SK-N-SH treated with all-trans-retinoic acid at 6 μM for 48 hours (cell line): ENCODE measurements at regions not wholly inside any gene's neighbourhood (a gene's known extent, or its start where the extent isn't known, plus 50 kb on each side); places are given as distances from the start of the nearest gene placed in this dataset.

Experiments used
- ATAC-seq: fragments of 200-7000 bp; cut with Tn5 transposase; 3 replicates; pipeline ENCODE4 v1.9.1; 2020; ENCODE audit warnings: mild to moderate bottlenecking, moderate library complexity
- ARNTL ChIP-seq: fragments of 450-650 bp; formaldehyde crosslinking; IDR thresholded peaks from 2 replicates; pipeline ENCODE4 v1.5.0; 2020; ENCODE audit warnings: low read depth, mild to moderate bottlenecking, moderate library complexity, borderline replicate concordance
- BACH2 ChIP-seq: fragments of 250-450 bp; sonication (Bioruptor Pico); IDR thresholded peaks from 2 replicates; pipeline ENCODE4 v1.9.0; 2021; ENCODE audit warnings: mild to moderate bottlenecking, borderline replicate concordance
- CSDC2 ChIP-seq: fragments of 250-450 bp; sonication (Bioruptor Pico); IDR thresholded peaks from 2 replicates; pipeline ENCODE4 v1.5.0; 2020; ENCODE audit warnings: mild to moderate bottlenecking, moderate library complexity
- ESRRG ChIP-seq: fragments of 250-450 bp; sonication (Bioruptor Pico); IDR thresholded peaks from 2 replicates; pipeline ENCODE4 v1.6.1; 2021; ENCODE audit warnings: mild to moderate bottlenecking
- GLIS3 ChIP-seq: fragments of 250-450 bp; sonication (Bioruptor Pico); IDR thresholded peaks from 2 replicates; pipeline ENCODE4 v1.5.0; 2020; ENCODE audit warnings: mild to moderate bottlenecking, moderate library complexity
- ISL1 ChIP-seq: fragments of 250-450 bp; sonication (Bioruptor Pico); IDR thresholded peaks from 2 replicates; pipeline ENCODE4 v2.1.2; 2022; ENCODE audit warnings: mild to moderate bottlenecking, moderate library complexity
- OSR1 ChIP-seq: fragments of 250-450 bp; sonication (Bioruptor Pico); IDR thresholded peaks from 2 replicates; pipeline ENCODE4 v1.8.0; 2022; ENCODE audit warnings: moderate library complexity, mild to moderate bottlenecking, inconsistent platforms
- POU6F1 ChIP-seq: fragments of 250-450 bp; sonication (Bioruptor Pico); IDR thresholded peaks from 2 replicates; pipeline ENCODE4 v1.8.0; 2021; ENCODE audit warnings: low read depth, mild to moderate bottlenecking, moderate library complexity, borderline replicate concordance
- PPARA ChIP-seq: fragments of 250-450 bp; sonication (Bioruptor Pico); IDR thresholded peaks from 2 replicates; pipeline ENCODE4 v1.5.0; 2020; ENCODE audit warnings: mild to moderate bottlenecking, borderline replicate concordance
- RARB ChIP-seq: fragments of 250-450 bp; sonication (Bioruptor Pico); IDR thresholded peaks from 2 replicates; pipeline ENCODE4 v1.8.0; 2021; ENCODE audit warnings: mild to moderate bottlenecking, moderate library complexity
- SNAI2 ChIP-seq: fragments of 250-450 bp; sonication (Bioruptor Pico); IDR thresholded peaks from 2 replicates; pipeline ENCODE4 v1.5.0; 2020; ENCODE audit warnings: mild to moderate bottlenecking, moderate library complexity
- TOX ChIP-seq: fragments of 250-450 bp; sonication (Bioruptor Pico); IDR thresholded peaks from 2 replicates; pipeline ENCODE4 v1.8.0; 2021; ENCODE audit warnings: mild to moderate bottlenecking, moderate library complexity, borderline replicate concordance
- ZC3H10 ChIP-seq: fragments of 250-450 bp; sonication (Bioruptor Pico); IDR thresholded peaks from 2 replicates; pipeline ENCODE4 v1.5.1; 2021; ENCODE audit warnings: mild to moderate bottlenecking, moderate library complexity
- ZFP3 ChIP-seq: fragments of 250-450 bp; sonication (Bioruptor Pico); IDR thresholded peaks from 2 replicates; pipeline ENCODE4 v1.5.0; 2020; ENCODE audit warnings: mild to moderate bottlenecking, moderate library complexity
- ZFP30 ChIP-seq: fragments of 450-650 bp; formaldehyde crosslinking; IDR thresholded peaks from 2 replicates; pipeline ENCODE4 v1.5.0; 2022; ENCODE audit warnings: mild to moderate bottlenecking, moderate library complexity
- ZNF565 ChIP-seq: fragments of 450-650 bp; formaldehyde crosslinking; conservative IDR thresholded peaks from 2 replicates; pipeline ENCODE4 v1.5.0; 2020; ENCODE audit warnings: low read depth, mild to moderate bottlenecking, moderate library complexity
- ZNF70 ChIP-seq: fragments of 450-650 bp; formaldehyde crosslinking; IDR thresholded peaks from 2 replicates; pipeline ENCODE4 v1.5.0; 2020; ENCODE audit warnings: mild to moderate bottlenecking, moderate library complexity
- ZNF8 ChIP-seq: fragments of 450-650 bp; formaldehyde crosslinking; IDR thresholded peaks from 2 replicates; pipeline ENCODE4 v1.5.0; 2020; ENCODE audit warnings: mild to moderate bottlenecking, moderate library complexity
- TF ChIP-seq, protein P1 (sequence below): fragments of 250-450 bp; sonication (Bioruptor Pico); IDR thresholded peaks from 2 replicates; pipeline ENCODE4 v1.5.1; 2020; ENCODE audit warnings: low read depth, mild to moderate bottlenecking, moderate library complexity
- TF ChIP-seq, protein P2 (sequence below): fragments of 250-450 bp; sonication (Bioruptor Pico); IDR thresholded peaks from 2 replicates; pipeline ENCODE4 v1.5.1; 2021; ENCODE audit warnings: mild to moderate bottlenecking, moderate library complexity
- TF ChIP-seq, protein P3 (sequence below): fragments of 250-450 bp; sonication (Bioruptor Pico); IDR thresholded peaks from 2 replicates; pipeline ENCODE4 v1.8.0; 2020; ENCODE audit warnings: mild to moderate bottlenecking, moderate library complexity, borderline replicate concordance
- TF ChIP-seq, protein P4 (sequence below): fragments of 250-450 bp; sonication (Bioruptor Pico); IDR thresholded peaks from 2 replicates; pipeline ENCODE4 v1.5.0; 2020; ENCODE audit warnings: mild to moderate bottlenecking, moderate library complexity

DNA sequence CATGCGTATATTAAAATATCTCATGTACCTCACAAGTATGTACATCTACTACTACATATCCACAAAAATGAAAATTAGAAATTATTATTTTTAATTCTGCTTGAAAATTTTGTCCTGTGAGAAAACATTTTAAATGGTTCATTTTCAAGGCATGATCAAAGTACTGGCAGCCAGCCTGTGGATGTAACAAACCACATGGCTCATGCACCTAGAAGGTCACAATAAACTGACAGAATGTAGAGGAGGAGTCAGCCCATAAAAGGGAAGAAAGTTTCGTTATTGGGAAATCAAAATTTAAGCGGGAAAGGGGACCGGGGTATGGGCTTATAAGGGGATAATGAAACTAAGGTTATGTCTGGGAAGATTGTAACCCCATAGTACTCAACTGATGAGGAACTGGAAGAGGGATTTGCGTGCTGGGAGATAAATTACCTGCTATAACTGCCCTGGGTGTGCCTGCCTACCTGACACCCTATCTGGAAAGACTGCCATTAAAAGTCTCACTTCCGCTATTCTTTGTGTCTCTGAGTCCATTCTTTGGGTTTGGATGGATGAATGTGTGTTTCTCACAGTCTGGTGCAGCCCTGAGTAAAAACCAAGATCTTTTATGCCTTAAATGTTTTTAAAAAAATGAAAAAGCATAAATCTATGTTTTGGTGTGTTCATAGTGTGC lies 62.2 kb upstream of the PCED1B start:
- no peak for ATAC-seq
- no peak for TF ChIP-seq GLIS3 (CRISPR knock-in tag)
- TF ChIP-seq SNAI2 (CRISPR knock-in tag): no peak
- TF ChIP-seq, protein P1, sequence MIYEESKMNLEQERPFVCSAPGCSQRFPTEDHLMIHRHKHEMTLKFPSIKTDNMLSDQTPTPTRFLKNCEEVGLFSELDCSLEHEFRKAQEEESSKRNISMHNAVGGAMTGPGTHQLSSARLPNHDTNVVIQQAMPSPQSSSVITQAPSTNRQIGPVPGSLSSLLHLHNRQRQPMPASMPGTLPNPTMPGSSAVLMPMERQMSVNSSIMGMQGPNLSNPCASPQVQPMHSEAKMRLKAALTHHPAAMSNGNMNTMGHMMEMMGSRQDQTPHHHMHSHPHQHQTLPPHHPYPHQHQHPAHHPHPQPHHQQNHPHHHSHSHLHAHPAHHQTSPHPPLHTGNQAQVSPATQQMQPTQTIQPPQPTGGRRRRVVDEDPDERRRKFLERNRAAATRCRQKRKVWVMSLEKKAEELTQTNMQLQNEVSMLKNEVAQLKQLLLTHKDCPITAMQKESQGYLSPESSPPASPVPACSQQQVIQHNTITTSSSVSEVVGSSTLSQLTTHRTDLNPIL: no peak
- no peak for TF ChIP-seq TOX (CRISPR knock-in tag)
- TF ChIP-seq CSDC2 (CRISPR knock-in tag): no peak
- TF ChIP-seq BACH2: no peak
- TF ChIP-seq ZNF8: no peak
- no peak for TF ChIP-seq ZFP30 (CRISPR knock-in tag)
- no peak for TF ChIP-seq PPARA (CRISPR knock-in tag)

DNA sequence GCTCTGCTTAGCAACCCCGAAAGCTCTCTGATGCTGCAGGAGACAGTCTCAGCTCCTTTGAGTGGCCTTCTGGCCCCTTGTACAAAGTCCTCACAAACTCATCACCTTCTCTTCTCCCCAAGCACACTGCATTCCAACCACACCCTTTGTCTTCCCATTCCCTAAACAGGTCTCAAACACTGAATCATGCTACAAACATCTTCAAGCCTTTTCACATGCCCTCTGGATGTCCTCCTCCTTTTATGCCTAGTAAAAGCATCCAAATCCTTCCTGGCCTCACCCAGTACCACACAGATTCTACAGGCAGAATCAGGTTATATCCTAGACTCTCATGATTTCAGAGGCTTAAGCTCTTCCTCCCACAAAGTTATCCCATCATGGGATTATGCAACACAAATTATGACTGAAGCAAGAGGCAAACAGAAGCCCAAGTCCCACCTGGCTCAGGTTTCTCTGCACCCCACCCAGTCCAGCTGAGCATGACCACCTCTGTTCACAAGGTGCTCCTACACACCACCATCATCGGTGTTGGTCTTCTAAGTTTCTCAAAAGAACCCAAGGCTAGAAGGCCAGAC lies 61.4 kb upstream of the PCED1B start:
- peak; percentile 31 for ATAC-seq
- no peak for TF ChIP-seq ZFP3 (CRISPR knock-in tag)
- no peak for TF ChIP-seq ZNF70 (CRISPR knock-in tag)
- TF ChIP-seq GLIS3 (CRISPR knock-in tag): no peak
- no peak for TF ChIP-seq RARB
- no peak for TF ChIP-seq ZNF565 (CRISPR knock-in tag)
- TF ChIP-seq BACH2: no peak
- TF ChIP-seq POU6F1 (CRISPR knock-in tag): no peak
- TF ChIP-seq ZNF8: no peak
- no peak for TF ChIP-seq ARNTL (CRISPR knock-in tag)
- TF ChIP-seq SNAI2 (CRISPR knock-in tag): no peak
- no peak for TF ChIP-seq ESRRG (CRISPR knock-in tag)
- TF ChIP-seq, protein P2, sequence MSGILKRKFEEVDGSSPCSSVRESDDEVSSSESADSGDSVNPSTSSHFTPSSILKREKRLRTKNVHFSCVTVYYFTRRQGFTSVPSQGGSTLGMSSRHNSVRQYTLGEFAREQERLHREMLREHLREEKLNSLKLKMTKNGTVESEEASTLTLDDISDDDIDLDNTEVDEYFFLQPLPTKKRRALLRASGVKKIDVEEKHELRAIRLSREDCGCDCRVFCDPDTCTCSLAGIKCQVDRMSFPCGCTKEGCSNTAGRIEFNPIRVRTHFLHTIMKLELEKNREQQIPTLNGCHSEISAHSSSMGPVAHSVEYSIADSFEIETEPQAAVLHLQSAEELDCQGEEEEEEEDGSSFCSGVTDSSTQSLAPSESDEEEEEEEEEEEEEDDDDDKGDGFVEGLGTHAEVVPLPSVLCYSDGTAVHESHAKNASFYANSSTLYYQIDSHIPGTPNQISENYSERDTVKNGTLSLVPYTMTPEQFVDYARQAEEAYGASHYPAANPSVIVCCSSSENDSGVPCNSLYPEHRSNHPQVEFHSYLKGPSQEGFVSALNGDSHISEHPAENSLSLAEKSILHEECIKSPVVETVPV: no peak
- TF ChIP-seq CSDC2 (CRISPR knock-in tag): no peak

- peak; percentile 42 for ATAC-seq
- TF ChIP-seq ISL1 (CRISPR knock-in tag): no peak
- TF ChIP-seq TOX (CRISPR knock-in tag): no peak
- no peak for TF ChIP-seq RARB
- no peak for TF ChIP-seq SNAI2 (CRISPR knock-in tag)
- TF ChIP-seq POU6F1 (CRISPR knock-in tag): no peak
- TF ChIP-seq BACH2: no peak
- TF ChIP-seq GLIS3 (CRISPR knock-in tag): no peak
- TF ChIP-seq ZFP30 (CRISPR knock-in tag): no peak
- TF ChIP-seq, protein P3, sequence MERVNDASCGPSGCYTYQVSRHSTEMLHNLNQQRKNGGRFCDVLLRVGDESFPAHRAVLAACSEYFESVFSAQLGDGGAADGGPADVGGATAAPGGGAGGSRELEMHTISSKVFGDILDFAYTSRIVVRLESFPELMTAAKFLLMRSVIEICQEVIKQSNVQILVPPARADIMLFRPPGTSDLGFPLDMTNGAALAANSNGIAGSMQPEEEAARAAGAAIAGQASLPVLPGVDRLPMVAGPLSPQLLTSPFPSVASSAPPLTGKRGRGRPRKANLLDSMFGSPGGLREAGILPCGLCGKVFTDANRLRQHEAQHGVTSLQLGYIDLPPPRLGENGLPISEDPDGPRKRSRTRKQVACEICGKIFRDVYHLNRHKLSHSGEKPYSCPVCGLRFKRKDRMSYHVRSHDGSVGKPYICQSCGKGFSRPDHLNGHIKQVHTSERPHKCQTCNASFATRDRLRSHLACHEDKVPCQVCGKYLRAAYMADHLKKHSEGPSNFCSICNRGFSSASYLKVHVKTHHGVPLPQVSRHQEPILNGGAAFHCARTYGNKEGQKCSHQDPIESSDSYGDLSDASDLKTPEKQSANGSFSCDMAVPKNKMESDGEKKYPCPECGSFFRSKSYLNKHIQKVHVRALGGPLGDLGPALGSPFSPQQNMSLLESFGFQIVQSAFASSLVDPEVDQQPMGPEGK (CRISPR knock-in tag): no peak
- no peak for TF ChIP-seq ZNF565 (CRISPR knock-in tag)
- TF ChIP-seq, protein P1: no peak
- no peak for TF ChIP-seq OSR1
- TF ChIP-seq PPARA (CRISPR knock-in tag): no peak
- TF ChIP-seq ZC3H10 (CRISPR knock-in tag): no peak
- TF ChIP-seq, protein P4, sequence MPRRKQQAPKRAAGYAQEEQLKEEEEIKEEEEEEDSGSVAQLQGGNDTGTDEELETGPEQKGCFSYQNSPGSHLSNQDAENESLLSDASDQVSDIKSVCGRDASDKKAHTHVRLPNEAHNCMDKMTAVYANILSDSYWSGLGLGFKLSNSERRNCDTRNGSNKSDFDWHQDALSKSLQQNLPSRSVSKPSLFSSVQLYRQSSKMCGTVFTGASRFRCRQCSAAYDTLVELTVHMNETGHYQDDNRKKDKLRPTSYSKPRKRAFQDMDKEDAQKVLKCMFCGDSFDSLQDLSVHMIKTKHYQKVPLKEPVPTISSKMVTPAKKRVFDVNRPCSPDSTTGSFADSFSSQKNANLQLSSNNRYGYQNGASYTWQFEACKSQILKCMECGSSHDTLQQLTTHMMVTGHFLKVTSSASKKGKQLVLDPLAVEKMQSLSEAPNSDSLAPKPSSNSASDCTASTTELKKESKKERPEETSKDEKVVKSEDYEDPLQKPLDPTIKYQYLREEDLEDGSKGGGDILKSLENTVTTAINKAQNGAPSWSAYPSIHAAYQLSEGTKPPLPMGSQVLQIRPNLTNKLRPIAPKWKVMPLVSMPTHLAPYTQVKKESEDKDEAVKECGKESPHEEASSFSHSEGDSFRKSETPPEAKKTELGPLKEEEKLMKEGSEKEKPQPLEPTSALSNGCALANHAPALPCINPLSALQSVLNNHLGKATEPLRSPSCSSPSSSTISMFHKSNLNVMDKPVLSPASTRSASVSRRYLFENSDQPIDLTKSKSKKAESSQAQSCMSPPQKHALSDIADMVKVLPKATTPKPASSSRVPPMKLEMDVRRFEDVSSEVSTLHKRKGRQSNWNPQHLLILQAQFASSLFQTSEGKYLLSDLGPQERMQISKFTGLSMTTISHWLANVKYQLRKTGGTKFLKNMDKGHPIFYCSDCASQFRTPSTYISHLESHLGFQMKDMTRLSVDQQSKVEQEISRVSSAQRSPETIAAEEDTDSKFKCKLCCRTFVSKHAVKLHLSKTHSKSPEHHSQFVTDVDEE (CRISPR knock-in tag): no peak
- TF ChIP-seq ZNF8: no peak
Observed at GRCh38 chr12:47020211-47020821, 59.1 kb upstream of the PCED1B start.
